A549 (cell line): ENCODE measurements at regions not wholly inside any gene's neighbourhood (a gene's known extent, or its start where the extent isn't known, plus 50 kb on each side); places are given as distances from the start of the nearest gene placed in this dataset.

ENCODE experiments used
- ATAC-seq, 2 experiments: fragments of 200-7000 bp in 1 of 2; fragments of >200 bp in 1 of 2; cut with Nextera tagmentation in 1 of 2; cut with Tn5 transposase in 1 of 2; 3 replicates each; pipeline versions ENCODE4 v1.8.0 to v1.9.1; 2018 to 2020; ENCODE audit warnings: mild to moderate bottlenecking in 1 of 2, moderate library complexity in 1 of 2
- CTCF ChIA-PET: fragments of 300-600 bp; sonication (Branson Sonifier 250); formaldehyde crosslinking; extraction: SDS; loops from one replicate; lab custom pipeline; 2021; ENCODE audit warnings: antibody characterized with exemption, inconsistent platforms; lab: Yijun Ruan, JAX
- POLR2A ChIA-PET: fragments of 350-600 bp; formaldehyde crosslinking; extraction: SDS; loops from one replicate; lab custom pipeline; 2021; ENCODE audit warnings: antibody characterized with exemption, inconsistent platforms; lab: Yijun Ruan, JAX
- DNase-seq, 2 experiments: peaks; one replicate each; pipeline versions ENCODE4 v3.0.0 to v3.0.0-alpha.2; 2011 to 2016; ENCODE audit warnings: low read depth in 1 of 2, low spot score in 1 of 2
- FAIRE-seq: peaks from 2 replicates; lab custom pipeline; 2011; peaks lifted over from hg19 to GRCh38; lab: Jason Lieb, UNC
- H3K27ac ChIP-seq, 2 experiments: fragments of >200 bp; sonication (Bioruptor Twin); formaldehyde crosslinking; 3 replicates each; pipeline ENCODE4 v1.5.1; 2016 to 2017
- H3K4me1 ChIP-seq: fragments of >200 bp; sonication (Bioruptor Twin); formaldehyde crosslinking; 3 replicates; pipeline ENCODE4 v1.6.1; 2016
- H3K4me2 ChIP-seq: fragments of >200 bp; sonication (Bioruptor Twin); formaldehyde crosslinking; 3 replicates; pipeline ENCODE4 v1.6.1; 2016
- H3K4me3 ChIP-seq: fragments of >200 bp; sonication (Bioruptor Twin); formaldehyde crosslinking; 3 replicates; pipeline ENCODE4 v1.5.1; 2016
- H3K9me3 ChIP-seq: fragments of >200 bp; sonication (Bioruptor Twin); formaldehyde crosslinking; 3 replicates; pipeline ENCODE4 v1.6.1; 2016
- JUNB ChIP-seq: fragments of >200 bp; sonication (Bioruptor Twin); formaldehyde crosslinking; IDR thresholded peaks from 2 replicates; pipeline ENCODE4 v1.6.1; 2016
- MYC ChIP-seq: IDR thresholded peaks from 2 replicates; pipeline ENCODE4 v1.6.1; 2012; ENCODE audit warnings: mild to moderate bottlenecking, inconsistent platforms, low read length, improper control_type of control experiment, borderline replicate concordance
- NR3C1 ChIP-seq: fragments of >200 bp; sonication (Bioruptor Twin); formaldehyde crosslinking; IDR thresholded peaks from 3 replicates; pipeline ENCODE4 v1.6.1; 2017
- PBX3 ChIP-seq: IDR thresholded peaks from 2 replicates; pipeline ENCODE4 v1.6.1; 2012
- PHF8 ChIP-seq: fragments of 200-600 bp; sonication (generic); IDR thresholded peaks from 2 replicates; pipeline ENCODE4 v1.6.1; 2016; ENCODE audit warnings: low read depth, mild to moderate bottlenecking, antibody characterized with exemption, moderate library complexity, borderline replicate concordance
- RCOR1 ChIP-seq: fragments of 150-350 bp; IDR thresholded peaks from 2 replicates; pipeline ENCODE4 v1.6.1; 2014; ENCODE audit warnings: antibody characterized with exemption, low read length, low read depth
- TP53 ChIP-seq: fragments of 250-450 bp; sonication (Bioruptor Pico); IDR thresholded peaks from 2 replicates; pipeline ENCODE4 v1.5.0; 2021; ENCODE audit warnings: mild to moderate bottlenecking, moderate library complexity
- ZNF302 ChIP-seq: fragments of 250-450 bp; sonication (Bioruptor Pico); IDR thresholded peaks from 2 replicates; pipeline ENCODE4 v1.9.0; 2021; ENCODE audit warnings: inconsistent platforms, mild to moderate bottlenecking, moderate library complexity
- WGBS: methylation state at CpG from one replicate; pipeline ENCODE4 v1.1.6; 2017; ENCODE audit errors: missing lambda C conversion rate; 5-methylcytosine and 5-hydroxymethylcytosine counted together
- TF ChIP-seq, protein P1 (sequence below): fragments of 200-600 bp; sonication (generic); IDR thresholded peaks from 2 replicates; pipeline ENCODE4 v1.6.1; 2016; ENCODE audit warnings: antibody characterized with exemption, mild to moderate bottlenecking, moderate library complexity
- TF ChIP-seq, protein P2 (sequence below): fragments of 250-450 bp; sonication (Bioruptor Pico); IDR thresholded peaks from 2 replicates; pipeline ENCODE4 v1.5.0; 2020; ENCODE audit warnings: low read depth, mild to moderate bottlenecking, moderate library complexity
- TF ChIP-seq, protein P3 (sequence below): fragments of >200 bp; sonication (Bioruptor Twin); formaldehyde crosslinking; IDR thresholded peaks from 2 replicates; pipeline ENCODE4 v1.6.1; 2016
- TF ChIP-seq, protein P4 (sequence below): fragments of 450-650 bp; IDR thresholded peaks from 2 replicates; pipeline ENCODE4 v1.6.1; 2014; ENCODE audit warnings: antibody characterized with exemption

- Histone ChIP-seq H3K4me2 (no peak overlapping the region), H3K4me1 (peaks cover 33% of the 10 kb centered on the region), H3K9me3 (no peaks in the 10 kb centered on the region), H3K4me3 (no peak overlapping the region), H3K27ac (no peak overlapping the region; a peak in 1 of 6 replicates)
- no peak for TF ChIP-seq NR3C1
- TF ChIP-seq, protein P1, sequence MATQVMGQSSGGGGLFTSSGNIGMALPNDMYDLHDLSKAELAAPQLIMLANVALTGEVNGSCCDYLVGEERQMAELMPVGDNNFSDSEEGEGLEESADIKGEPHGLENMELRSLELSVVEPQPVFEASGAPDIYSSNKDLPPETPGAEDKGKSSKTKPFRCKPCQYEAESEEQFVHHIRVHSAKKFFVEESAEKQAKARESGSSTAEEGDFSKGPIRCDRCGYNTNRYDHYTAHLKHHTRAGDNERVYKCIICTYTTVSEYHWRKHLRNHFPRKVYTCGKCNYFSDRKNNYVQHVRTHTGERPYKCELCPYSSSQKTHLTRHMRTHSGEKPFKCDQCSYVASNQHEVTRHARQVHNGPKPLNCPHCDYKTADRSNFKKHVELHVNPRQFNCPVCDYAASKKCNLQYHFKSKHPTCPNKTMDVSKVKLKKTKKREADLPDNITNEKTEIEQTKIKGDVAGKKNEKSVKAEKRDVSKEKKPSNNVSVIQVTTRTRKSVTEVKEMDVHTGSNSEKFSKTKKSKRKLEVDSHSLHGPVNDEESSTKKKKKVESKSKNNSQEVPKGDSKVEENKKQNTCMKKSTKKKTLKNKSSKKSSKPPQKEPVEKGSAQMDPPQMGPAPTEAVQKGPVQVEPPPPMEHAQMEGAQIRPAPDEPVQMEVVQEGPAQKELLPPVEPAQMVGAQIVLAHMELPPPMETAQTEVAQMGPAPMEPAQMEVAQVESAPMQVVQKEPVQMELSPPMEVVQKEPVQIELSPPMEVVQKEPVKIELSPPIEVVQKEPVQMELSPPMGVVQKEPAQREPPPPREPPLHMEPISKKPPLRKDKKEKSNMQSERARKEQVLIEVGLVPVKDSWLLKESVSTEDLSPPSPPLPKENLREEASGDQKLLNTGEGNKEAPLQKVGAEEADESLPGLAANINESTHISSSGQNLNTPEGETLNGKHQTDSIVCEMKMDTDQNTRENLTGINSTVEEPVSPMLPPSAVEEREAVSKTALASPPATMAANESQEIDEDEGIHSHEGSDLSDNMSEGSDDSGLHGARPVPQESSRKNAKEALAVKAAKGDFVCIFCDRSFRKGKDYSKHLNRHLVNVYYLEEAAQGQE: no peak
- TF ChIP-seq, protein P2, sequence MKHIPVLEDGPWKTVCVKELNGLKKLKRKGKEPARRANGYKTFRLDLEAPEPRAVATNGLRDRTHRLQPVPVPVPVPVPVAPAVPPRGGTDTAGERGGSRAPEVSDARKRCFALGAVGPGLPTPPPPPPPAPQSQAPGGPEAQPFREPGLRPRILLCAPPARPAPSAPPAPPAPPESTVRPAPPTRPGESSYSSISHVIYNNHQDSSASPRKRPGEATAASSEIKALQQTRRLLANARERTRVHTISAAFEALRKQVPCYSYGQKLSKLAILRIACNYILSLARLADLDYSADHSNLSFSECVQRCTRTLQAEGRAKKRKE (CRISPR knock-in tag): no peak
- TF ChIP-seq, protein P3, sequence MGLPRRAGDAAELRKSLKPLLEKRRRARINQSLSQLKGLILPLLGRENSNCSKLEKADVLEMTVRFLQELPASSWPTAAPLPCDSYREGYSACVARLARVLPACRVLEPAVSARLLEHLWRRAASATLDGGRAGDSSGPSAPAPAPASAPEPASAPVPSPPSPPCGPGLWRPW: no peak
- FAIRE-seq (no peak), ATAC-seq (no peak), DNase-seq (no peak)
- ChIA-PET POLR2A (no interaction called here), CTCF (no interaction called here)
- WGBS: 62% methylated on average over 3 of the region's 3 CpGs
Measured at GRCh38 chr4:147360301-147360700, 120.6 kb upstream of the EDNRA start.

DNA sequence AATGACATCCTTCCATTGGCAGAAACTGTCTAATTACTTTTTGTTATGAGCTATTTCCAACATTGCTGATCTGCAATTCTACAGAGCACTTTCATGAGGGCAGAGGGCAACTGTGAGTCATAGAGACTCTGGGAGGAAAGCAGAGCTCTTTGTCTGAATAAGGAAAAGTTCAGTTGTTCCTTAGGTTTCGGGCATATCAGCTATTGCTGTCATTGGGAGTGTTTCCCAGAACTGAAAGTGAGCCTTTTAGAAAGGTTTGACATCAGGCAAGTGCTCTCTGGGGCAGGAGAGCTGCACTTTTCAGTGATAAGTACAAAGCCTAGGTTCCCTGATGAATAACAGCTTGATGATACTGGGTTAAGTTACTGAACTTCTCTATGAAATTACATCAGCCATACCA lies 119.2 kb upstream of the EDNRA start:
- peak overlapping the region; percentile 62 to 69 for H3K27ac ChIP-seq
- H3K9me3 ChIP-seq: no peaks in the 10 kb centered on the region
- peak overlapping the region; percentile 40 for H3K4me2 ChIP-seq
- FAIRE-seq (no peak), DNase-seq (peak in 1 of 2 experiments; percentile 45), ATAC-seq (peak in 1 of 2 experiments; percentile 58; a peak in 2 of 6 replicates)
- TF ChIP-seq, protein P4, sequence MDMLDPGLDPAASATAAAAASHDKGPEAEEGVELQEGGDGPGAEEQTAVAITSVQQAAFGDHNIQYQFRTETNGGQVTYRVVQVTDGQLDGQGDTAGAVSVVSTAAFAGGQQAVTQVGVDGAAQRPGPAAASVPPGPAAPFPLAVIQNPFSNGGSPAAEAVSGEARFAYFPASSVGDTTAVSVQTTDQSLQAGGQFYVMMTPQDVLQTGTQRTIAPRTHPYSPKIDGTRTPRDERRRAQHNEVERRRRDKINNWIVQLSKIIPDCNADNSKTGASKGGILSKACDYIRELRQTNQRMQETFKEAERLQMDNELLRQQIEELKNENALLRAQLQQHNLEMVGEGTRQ: no peak
- no peak for TF ChIP-seq PBX3
- no peak for TF ChIP-seq RCOR1
- no peak for TF ChIP-seq JUNB
- 17% methylated on average over 1 of the region's 1 CpG for WGBS
- H3K4me3 ChIP-seq: no peak overlapping the region
- CTCF ChIA-PET: interaction anchor here (1.1 to 1.2 kb wide), 2 partner anchors 8 to 228 kb away, joined by 3 to 4 read pairs; no protein-coding TSS in a partner anchor
- POLR2A ChIA-PET: no interaction called here
- H3K4me1 ChIP-seq: peaks cover 30% of the 10 kb centered on the region

DNA sequence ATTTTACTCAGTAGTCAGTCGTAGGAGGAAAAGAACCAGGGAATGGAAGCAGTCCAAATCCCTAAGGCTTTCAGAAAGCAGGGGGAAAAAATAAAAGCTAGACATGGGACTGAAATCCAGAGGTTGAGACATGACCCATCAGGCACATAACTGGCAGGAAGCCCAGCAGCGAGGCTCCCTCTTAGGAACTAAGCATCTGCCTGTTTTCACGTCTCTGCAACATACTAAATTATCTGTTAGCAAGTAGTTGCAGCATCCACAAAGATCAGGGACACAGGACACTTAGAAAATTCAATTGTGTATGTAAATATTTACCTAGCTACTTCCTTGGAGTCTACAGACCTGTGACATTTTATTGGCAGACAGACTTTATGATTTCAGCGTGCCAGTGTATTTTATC lies 118.0 kb upstream of the EDNRA start:
- no peak overlapping the region for H3K4me3 ChIP-seq
- FAIRE-seq: no peak
- TF ChIP-seq ZNF302 (CRISPR knock-in tag) (no peak), TP53 (CRISPR knock-in tag) (no peak), MYC (no peak), NR3C1 (no peak), PHF8 (no peak)
- TF ChIP-seq, protein P1: no peak
- TF ChIP-seq, all 56 proteins: peak for 0
- Histone ChIP-seq H3K4me1 (peaks cover 30% of the 10 kb centered on the region), H3K27ac (peak overlapping the region; percentile 62 to 69; a peak in 4 of 6 replicates), H3K9me3 (no peaks in the 10 kb centered on the region), H3K4me2 (peak overlapping the region; percentile 40)
- ChIA-PET POLR2A (no interaction called here), CTCF (no interaction called here)
- 18% methylated on average over 4 of the region's 4 CpGs for WGBS
- ATAC-seq (no peak), DNase-seq (no peak)
